Fibroblast of lung (primary cell): ENCODE measurements at regions not wholly inside any gene's neighbourhood (a gene's known extent, or its start where the extent isn't known, plus 50 kb on each side); places are given as distances from the start of the nearest gene placed in this dataset.

Experiments
- DNase-seq, 2 donors: peaks; one replicate each; pipeline versions ENCODE4 v3.0.0 to v3.0.0-alpha.2; 2010; ENCODE audit warnings: low read depth in 2 of 2
- H2AFZ ChIP-seq: 2 replicates; pipeline ENCODE4 v1.5.1; 2012; ENCODE audit warnings: low read length, control low read depth, inconsistent platforms
- H3K27ac ChIP-seq: 2 replicates; pipeline ENCODE4 v1.5.1; 2011; ENCODE audit warnings: low read length, control low read depth; ENCODE audit not compliant: insufficient read depth
- H3K27me3 ChIP-seq: 2 replicates; pipeline ENCODE4 v1.5.1; 2011; ENCODE audit warnings: mild to moderate bottlenecking, low read length; ENCODE audit not compliant: control insufficient read depth, insufficient read depth
- H3K36me3 ChIP-seq: 2 replicates; pipeline ENCODE4 v1.5.1; 2011; ENCODE audit warnings: low read length; ENCODE audit not compliant: control insufficient read depth, insufficient read depth
- H3K4me1 ChIP-seq: 2 replicates; pipeline ENCODE4 v1.5.1; 2011; ENCODE audit warnings: low read length; ENCODE audit not compliant: control insufficient read depth, insufficient read depth; ENCODE audit errors: extremely low read depth
- H3K4me2 ChIP-seq: 2 replicates; pipeline ENCODE4 v1.5.1; 2011; ENCODE audit warnings: low read length, control low read depth; ENCODE audit not compliant: insufficient read depth; ENCODE audit errors: extremely low read depth
- H3K4me3 ChIP-seq, 4 experiments: fragments of 200-600 bp in 1 of 4; sonication (generic) in 1 of 4; replicated peaks in 1 of 4; 2 replicates each; pipeline ENCODE4 v1.5.1; 2011 to 2016; ENCODE audit warnings: low read length in 4 of 4, low read depth in 3 of 4, mild to moderate bottlenecking in 3 of 4, control low read depth in 2 of 4, inconsistent platforms in 1 of 4, mixed read lengths in 1 of 4; ENCODE audit not compliant: insufficient read depth in 1 of 4; ENCODE audit errors: control extremely low read depth in 1 of 4
- H3K79me2 ChIP-seq: 2 replicates; pipeline ENCODE4 v1.5.1; 2012; ENCODE audit warnings: mild to moderate bottlenecking, low read length, inconsistent platforms; ENCODE audit not compliant: control insufficient read depth, insufficient read depth
- H3K9ac ChIP-seq: 2 replicates; pipeline ENCODE4 v1.5.1; 2011; ENCODE audit warnings: mild to moderate bottlenecking, low read length, control low read depth; ENCODE audit not compliant: insufficient read depth
- H3K9me3 ChIP-seq: 2 replicates; pipeline ENCODE4 v1.5.1; 2012; ENCODE audit warnings: low read depth, low read length; ENCODE audit not compliant: control insufficient read depth, insufficient read depth
- H4K20me1 ChIP-seq: 2 replicates; pipeline ENCODE4 v1.5.1; 2011; ENCODE audit warnings: low read length; ENCODE audit not compliant: control insufficient read depth, insufficient read depth; ENCODE audit errors: extremely low read depth
- EZH2 ChIP-seq: IDR thresholded peaks from 2 replicates; pipeline ENCODE4 v1.5.1; 2012; ENCODE audit warnings: low read length, control low read depth, mild to moderate bottlenecking; ENCODE audit errors: missing control alignments
- TF ChIP-seq, protein P1 (sequence below), 2 donors: IDR thresholded peaks in 1 of 2; conservative IDR thresholded peaks in 1 of 2; 1 replicate in 1 of 2; 2 replicates in 1 of 2; pipeline ENCODE4 v1.5.1; 2011 to 2012; ENCODE audit warnings: low read length in 2 of 2, control low read depth in 1 of 2, inconsistent platforms in 1 of 2, low read depth in 1 of 2, mild to moderate bottlenecking in 1 of 2

DNA sequence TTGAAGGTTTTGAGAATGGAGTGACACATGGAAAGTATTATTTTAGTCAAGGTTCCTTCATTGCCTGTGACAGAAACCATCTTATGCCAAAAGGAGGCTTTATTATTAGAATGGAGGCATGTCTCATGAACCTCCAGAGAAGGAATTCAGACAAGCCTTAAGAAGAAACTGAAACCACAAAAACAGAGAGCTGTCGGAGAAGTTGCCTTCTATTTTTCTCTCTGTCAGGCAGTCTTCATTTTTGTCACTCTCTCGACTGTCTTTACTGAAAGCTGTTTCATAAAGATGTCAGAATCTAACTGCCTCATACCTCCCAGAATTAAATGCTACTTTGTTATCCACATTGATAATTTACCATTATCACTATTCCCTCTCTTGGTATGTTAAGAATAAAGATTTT, 434.7 kb upstream of the ADGRL4 start:
- no peak overlapping the region for H3K27ac ChIP-seq
- H3K36me3 ChIP-seq, result no peaks in the 10 kb centered on the region
- H3K4me3 ChIP-seq, result no peak overlapping the region
- H3K79me2 ChIP-seq, result no peaks in the 10 kb centered on the region
- no peak for DNase-seq
- no peak overlapping the region for H3K9ac ChIP-seq
- no peaks in the 10 kb centered on the region for H3K27me3 ChIP-seq
- no peaks in the 10 kb centered on the region for H3K9me3 ChIP-seq
- H3K4me1 ChIP-seq, result no peaks in the 10 kb centered on the region
- no peak overlapping the region for H2AFZ ChIP-seq
- H3K4me2 ChIP-seq, result no peak overlapping the region
- no peaks in the 10 kb centered on the region for H4K20me1 ChIP-seq
- TF ChIP-seq, protein P1, sequence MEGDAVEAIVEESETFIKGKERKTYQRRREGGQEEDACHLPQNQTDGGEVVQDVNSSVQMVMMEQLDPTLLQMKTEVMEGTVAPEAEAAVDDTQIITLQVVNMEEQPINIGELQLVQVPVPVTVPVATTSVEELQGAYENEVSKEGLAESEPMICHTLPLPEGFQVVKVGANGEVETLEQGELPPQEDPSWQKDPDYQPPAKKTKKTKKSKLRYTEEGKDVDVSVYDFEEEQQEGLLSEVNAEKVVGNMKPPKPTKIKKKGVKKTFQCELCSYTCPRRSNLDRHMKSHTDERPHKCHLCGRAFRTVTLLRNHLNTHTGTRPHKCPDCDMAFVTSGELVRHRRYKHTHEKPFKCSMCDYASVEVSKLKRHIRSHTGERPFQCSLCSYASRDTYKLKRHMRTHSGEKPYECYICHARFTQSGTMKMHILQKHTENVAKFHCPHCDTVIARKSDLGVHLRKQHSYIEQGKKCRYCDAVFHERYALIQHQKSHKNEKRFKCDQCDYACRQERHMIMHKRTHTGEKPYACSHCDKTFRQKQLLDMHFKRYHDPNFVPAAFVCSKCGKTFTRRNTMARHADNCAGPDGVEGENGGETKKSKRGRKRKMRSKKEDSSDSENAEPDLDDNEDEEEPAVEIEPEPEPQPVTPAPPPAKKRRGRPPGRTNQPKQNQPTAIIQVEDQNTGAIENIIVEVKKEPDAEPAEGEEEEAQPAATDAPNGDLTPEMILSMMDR (conservative IDR thresholded peaks at IDR 0.05 in 1 of 2, IDR thresholded peaks at IDR 0.05 in 1 of 2; ENCODE audit: low read depth in 1 of 2, low read length in 2 of 2), result no peak
- TF ChIP-seq EZH2, result no peak

DNA sequence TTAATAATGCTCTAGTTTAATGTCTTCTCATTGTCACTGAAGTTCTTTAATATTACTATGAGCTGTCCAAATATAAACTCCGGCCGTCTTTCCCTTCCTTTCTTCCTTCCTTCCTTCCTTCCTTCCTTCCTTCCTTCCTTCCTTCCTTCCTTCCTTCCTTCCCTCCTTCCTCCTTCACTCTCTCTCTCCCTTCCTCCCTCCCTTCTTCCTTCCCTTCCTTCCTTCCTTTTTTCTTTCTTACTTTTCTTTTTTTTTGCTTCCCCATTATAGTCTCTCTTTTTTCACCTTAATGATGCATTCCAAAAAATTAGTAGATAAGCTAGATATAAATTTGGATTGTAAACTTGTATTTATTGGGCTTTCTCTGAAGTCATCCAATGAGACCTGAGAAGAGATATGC, 431.0 kb upstream of the ADGRL4 start:
- Histone ChIP-seq H2AFZ (no peak overlapping the region), H4K20me1 (no peaks in the 10 kb centered on the region), H3K79me2 (no peaks in the 10 kb centered on the region), H3K4me1 (no peaks in the 10 kb centered on the region), H3K9ac (no peak overlapping the region), H3K27me3 (no peaks in the 10 kb centered on the region), H3K9me3 (no peaks in the 10 kb centered on the region), H3K4me2 (no peak overlapping the region), H3K27ac (no peak overlapping the region), H3K4me3 (no peak overlapping the region), H3K36me3 (no peaks in the 10 kb centered on the region)
- no peak for DNase-seq
- TF ChIP-seq, protein P1 (conservative IDR thresholded peaks at IDR 0.05 in 1 of 2, IDR thresholded peaks at IDR 0.05 in 1 of 2; ENCODE audit: low read depth in 1 of 2, low read length in 2 of 2), result no peak
- no peak for TF ChIP-seq EZH2

DNA sequence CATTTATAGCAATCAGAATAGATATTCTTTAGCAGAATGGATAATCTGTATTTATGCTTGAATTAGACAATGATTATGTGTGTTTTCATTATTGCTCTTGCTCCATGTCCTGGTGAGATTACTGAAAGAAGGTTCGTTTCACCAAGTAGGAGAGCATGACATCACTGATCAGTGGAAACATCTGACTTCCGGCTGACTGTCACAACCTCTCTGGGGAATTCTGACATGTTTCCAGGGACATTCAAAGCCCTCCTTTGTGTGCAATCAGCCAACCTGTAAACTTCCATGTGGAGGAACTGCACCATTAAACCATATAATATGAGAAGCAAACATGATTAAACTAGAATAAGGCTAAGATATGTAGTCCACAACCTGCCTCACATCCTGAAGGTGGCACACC, 424.8 kb upstream of the ADGRL4 start:
- no peak overlapping the region for H3K4me2 ChIP-seq
- H3K27me3 ChIP-seq, result no peaks in the 10 kb centered on the region
- no peaks in the 10 kb centered on the region for H3K36me3 ChIP-seq
- no peaks in the 10 kb centered on the region for H3K9me3 ChIP-seq
- no peak overlapping the region for H3K4me3 ChIP-seq
- H3K4me1 ChIP-seq, result no peaks in the 10 kb centered on the region
- TF ChIP-seq EZH2, result no peak
- TF ChIP-seq, protein P1 (conservative IDR thresholded peaks at IDR 0.05 in 1 of 2, IDR thresholded peaks at IDR 0.05 in 1 of 2; ENCODE audit: low read depth in 1 of 2, low read length in 2 of 2), result no peak
- no peak for DNase-seq
- no peaks in the 10 kb centered on the region for H3K79me2 ChIP-seq
- no peak overlapping the region for H3K27ac ChIP-seq
- H2AFZ ChIP-seq, result no peak overlapping the region
- no peak overlapping the region for H3K9ac ChIP-seq
- no peaks in the 10 kb centered on the region for H4K20me1 ChIP-seq
